ENCODE measurements at regions not wholly inside any gene's neighbourhood (a gene's known extent, or its start where the extent isn't known, plus 50 kb on each side); places are given as distances from the start of the nearest gene placed in this dataset.

DNA sequence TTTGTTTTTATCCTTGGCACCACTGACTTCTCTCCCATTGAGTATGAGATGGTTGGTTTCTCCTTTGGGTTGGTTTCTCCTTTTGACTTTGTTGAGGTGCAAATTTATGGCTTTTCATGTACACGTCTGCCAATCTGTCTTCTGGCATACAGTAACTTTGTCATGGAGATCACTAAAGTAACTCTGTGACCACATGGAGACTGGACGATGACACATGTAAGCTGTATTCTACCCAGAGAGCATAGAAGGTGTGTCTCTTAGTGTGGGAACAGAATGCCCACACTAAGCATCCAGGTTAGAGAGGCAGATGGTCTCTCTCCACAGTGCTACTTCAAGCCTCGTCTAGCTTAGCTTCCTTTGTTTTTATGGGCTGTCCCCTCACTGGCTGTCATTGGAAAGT, 897.5 kb downstream of the SUCLG1 start:
- no peak for DNase-seq (ENCODE audit: low read depth)

GRCh38 chr2:83536556-83536955, 922.5 kb downstream of the SUCLG1 start:
- no peak for DNase-seq (ENCODE audit: low read depth)

DNA sequence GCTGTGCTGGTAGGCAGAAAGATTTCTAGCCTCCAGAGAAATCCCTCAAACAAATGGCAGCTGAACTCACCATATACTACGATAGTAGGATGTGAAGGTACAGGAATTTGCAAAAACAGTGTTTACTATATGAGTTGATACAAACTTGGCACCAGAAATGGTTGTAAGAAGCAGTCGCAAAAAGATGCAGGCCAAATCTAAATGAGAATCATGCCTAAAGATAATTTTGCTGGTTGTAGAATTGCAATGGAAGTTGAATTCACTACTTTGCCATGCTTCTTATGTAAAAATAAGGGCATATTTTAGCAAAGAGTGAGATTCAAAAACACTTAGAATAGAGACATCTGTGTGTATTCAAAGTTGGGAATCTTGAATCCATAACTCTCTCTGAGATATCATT, 924.7 kb downstream of the SUCLG1 start:
- no peak for DNase-seq (ENCODE audit: low read depth)

- DNase-seq (ENCODE audit: low read depth), result no peak
These were observed 927.8 kb downstream of the SUCLG1 start for GRCh38 chr2:83531206-83531826.

GRCh38 chr2:83528767-83529166, 930.3 kb downstream of the SUCLG1 start:
- DNase-seq (ENCODE audit: low read depth), result no peak

DNA sequence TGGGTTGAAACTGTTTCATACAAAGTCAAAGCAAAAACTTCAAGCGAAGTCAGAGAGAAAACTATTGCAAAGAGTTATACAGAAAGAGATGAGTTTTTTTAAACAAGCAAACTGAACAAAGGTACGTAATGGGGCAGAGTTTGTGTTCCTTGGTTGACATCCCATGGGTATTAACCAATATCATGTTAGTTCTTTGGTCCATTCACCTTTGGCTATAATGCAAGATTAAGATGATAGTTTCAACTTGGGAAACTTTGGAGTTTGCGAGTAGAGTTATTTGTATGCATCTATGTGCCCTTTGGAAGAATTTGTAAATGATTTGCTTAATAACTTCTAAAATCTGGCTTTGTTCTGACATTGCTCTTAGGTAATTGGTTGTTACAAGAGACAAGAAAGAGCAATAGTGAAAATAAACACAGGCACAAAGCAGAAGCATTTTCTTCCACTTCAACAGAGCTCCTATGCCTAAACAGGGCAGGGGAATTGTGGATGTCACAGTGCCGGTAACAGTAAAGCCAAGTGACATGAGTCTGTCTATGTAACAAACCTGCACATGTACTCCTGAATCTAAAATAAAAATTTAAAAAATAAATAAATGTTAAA, 936.1 kb downstream of the SUCLG1 start:
- DNase-seq (ENCODE audit: low read depth), result no peak

GRCh38 chr2:83517727-83518368, 941.2 kb downstream of the SUCLG1 start:
- no peak for DNase-seq (ENCODE audit: low read depth)

- DNase-seq (ENCODE audit: low read depth), result no peak
These were observed 942.6 kb downstream of the SUCLG1 start for GRCh38 chr2:83516503-83516902.

DNA sequence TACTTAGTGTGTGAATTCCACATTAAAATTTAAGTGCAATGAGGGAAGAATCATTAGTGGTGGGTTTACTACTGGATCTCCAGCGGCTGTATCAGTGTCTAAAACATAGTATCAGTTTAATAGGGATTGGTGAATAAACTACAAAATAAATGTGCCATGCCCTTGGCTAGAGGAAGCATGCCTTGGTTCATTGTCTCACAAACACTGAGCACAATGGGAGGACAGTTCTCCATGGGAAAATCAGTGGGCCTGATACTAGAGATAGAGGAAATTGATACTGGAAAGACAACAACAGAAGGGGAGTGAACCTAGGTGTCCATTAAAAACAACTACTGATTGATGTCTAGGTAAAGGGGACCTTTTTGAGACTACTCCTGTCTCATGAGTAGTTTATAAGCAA, 971.6 kb downstream of the SUCLG1 start:
- DNase-seq (ENCODE audit: low read depth), result no peak

DNA sequence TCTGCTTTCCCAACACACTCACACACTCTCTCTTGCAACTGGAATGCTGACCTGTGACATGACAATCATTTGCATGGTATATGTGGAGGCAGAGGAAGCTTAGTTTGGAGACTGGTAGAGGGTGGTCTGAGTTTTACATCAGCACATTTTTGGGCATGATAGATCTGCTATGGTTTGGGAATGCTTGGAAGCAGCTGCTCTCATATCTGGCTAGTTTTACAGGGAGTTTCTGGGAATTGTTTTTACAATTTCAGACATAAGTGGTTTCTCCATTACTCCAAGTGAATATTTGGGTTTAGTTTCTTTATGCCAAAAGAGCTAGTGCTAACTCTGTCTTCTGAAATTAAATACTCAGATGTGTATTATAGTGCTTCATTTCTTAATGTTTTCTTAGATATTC, 977.6 kb downstream of the SUCLG1 start:
- DNase-seq (ENCODE audit: low read depth), result no peak

GRCh38 chr2:83478037-83478436, 981.0 kb downstream of the SUCLG1 start:
- no peak for DNase-seq (ENCODE audit: low read depth)

DNA sequence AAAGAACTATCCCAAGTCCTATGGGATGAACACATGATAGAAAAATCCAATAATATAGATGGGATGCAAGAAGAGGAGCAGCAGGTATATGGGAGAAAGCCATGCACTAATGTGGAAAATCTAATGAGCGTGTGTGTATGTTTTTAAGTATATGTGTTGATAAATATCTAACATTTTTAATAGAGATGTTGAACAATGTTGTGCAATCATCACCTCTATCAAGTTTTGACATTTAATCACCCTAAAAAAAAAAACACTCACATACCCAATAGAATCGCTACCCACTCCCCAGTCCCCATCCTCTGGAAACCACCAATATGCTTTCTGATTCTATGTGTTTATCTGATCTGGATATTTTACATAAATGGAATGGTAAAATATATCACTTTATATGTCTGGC, 983.7 kb downstream of the SUCLG1 start:
- no peak for DNase-seq (ENCODE audit: low read depth)

- no peak for DNase-seq (ENCODE audit: low read depth)
These were observed 987.4 kb downstream of the SUCLG1 start for GRCh38 chr2:83471655-83472054.

- no peak for DNase-seq (ENCODE audit: low read depth)
These were observed 988.2 kb downstream of the SUCLG1 start for GRCh38 chr2:83470928-83471327.

- no peak for DNase-seq (ENCODE audit: low read depth)
These were observed 994.6 kb downstream of the SUCLG1 start for GRCh38 chr2:83464444-83464843.

DNA sequence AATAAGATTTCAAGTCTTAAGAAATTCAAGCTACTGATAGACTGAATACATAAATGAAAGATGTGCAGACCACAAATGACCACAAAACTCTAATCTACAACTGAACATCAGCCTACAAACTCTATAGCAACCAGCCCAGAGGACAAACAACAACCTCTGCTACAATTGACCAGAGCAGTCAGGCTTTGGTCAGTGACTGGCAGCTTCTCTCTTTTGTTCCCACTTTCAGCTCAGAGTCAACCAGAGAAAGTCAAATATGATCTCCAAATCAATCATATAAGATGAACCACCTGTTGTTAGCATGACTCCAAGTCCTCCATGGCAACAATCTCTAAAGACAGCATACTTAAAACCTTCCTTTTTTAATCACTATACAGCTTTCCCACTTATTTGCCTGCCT, 996.2 kb downstream of the SUCLG1 start:
- DNase-seq (ENCODE audit: low read depth), result no peak

- DNase-seq (ENCODE audit: low read depth), result no peak
These were observed 997.9 kb downstream of the SUCLG1 start for GRCh38 chr2:83461135-83461534.

- no peak for DNase-seq (ENCODE audit: low read depth)
These were observed 999.6 kb downstream of the SUCLG1 start for GRCh38 chr2:83459456-83459855.

DNA sequence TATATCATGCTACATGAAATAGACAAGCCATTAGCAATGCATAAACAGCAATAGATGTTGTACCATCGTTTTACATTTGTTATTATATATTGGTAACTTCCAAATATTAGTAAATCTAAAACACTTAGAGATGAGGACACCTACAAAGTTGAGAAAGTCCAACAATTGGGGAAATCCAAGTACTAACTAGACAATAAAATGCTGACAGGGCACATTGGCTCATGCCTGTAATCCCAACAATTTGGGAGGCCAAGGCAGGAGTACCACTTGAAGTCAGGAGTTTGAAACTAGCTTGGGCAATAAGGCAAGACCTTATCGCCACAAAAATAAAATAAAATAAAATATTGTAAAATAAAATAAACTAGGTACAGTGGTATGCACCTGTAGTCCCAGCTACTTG, 1023.1 kb downstream of the SUCLG1 start:
- DNase-seq (ENCODE audit: low read depth), result no peak

- DNase-seq (ENCODE audit: low read depth), result no peak
These were observed 1038.1 kb downstream of the SUCLG1 start for GRCh38 chr2:83420993-83421392.

GRCh38 chr2:83394134-83394904, 1064.8 kb downstream of the SUCLG1 start:
- no peak for DNase-seq (ENCODE audit: low read depth)

GRCh38 chr2:83388804-83389203, 1070.3 kb downstream of the SUCLG1 start:
- DNase-seq (ENCODE audit: low read depth), result no peak

- no peak for DNase-seq (ENCODE audit: low read depth)
These were observed 1072.5 kb downstream of the SUCLG1 start for GRCh38 chr2:83386549-83386948.
